HEK293 (cell line): ENCODE measurements at regions not wholly inside any gene's neighbourhood (a gene's known extent, or its start where the extent isn't known, plus 50 kb on each side); places are given as distances from the start of the nearest gene placed in this dataset.

Experiments
- CTCF ChIA-PET: fragments of 350-600 bp; formaldehyde crosslinking; extraction: SDS; loops from one replicate; lab custom pipeline; 2021; ENCODE audit warnings: antibody characterized with exemption; lab: Yijun Ruan, JAX
- POLR2A ChIA-PET: fragments of 300-600 bp; formaldehyde crosslinking; extraction: SDS; loops from one replicate; lab custom pipeline; 2020; ENCODE audit warnings: antibody characterized with exemption, inconsistent platforms; lab: Yijun Ruan, JAX
- H3K27ac ChIP-seq: fragments of 200-500 bp; sonication (Bioruptor generic); 2 replicates; pipeline ENCODE4 v1.5.1; 2014; ENCODE audit warnings: low read depth, low read length, control low read depth, inconsistent platforms; ENCODE audit errors: extremely low read depth
- H3K36me3 ChIP-seq, 2 experiments: fragments of 200-500 bp in 1 of 2; sonication (Bioruptor generic) in 1 of 2; 1 replicate in 1 of 2; 2 replicates in 1 of 2; pipeline ENCODE4 v1.5.1; 2014 to 2017; ENCODE audit warnings: inconsistent platforms in 2 of 2, low read length in 2 of 2; ENCODE audit not compliant: control insufficient read depth in 2 of 2, insufficient read depth in 1 of 2
- H3K4me1 ChIP-seq: fragments of 200-500 bp; sonication (Bioruptor generic); 2 replicates; pipeline ENCODE4 v1.5.1; 2014; ENCODE audit warnings: mild to moderate bottlenecking, low read length, inconsistent platforms; ENCODE audit not compliant: control insufficient read depth, insufficient read depth
- H3K4me3 ChIP-seq: 2 replicates; pipeline ENCODE4 v1.5.1; 2011; ENCODE audit warnings: low read depth, mild to moderate bottlenecking, control low read depth, low read length, moderate library complexity
- H3K9me3 ChIP-seq: fragments of 200-500 bp; sonication (Bioruptor generic); 2 replicates; pipeline ENCODE4 v1.5.1; 2014; ENCODE audit warnings: low read depth, low read length, inconsistent platforms; ENCODE audit not compliant: control insufficient read depth, insufficient read depth
- HOXA7 ChIP-seq: sonication (generic); formaldehyde crosslinking; IDR thresholded peaks from 2 replicates; pipeline ENCODE4 v1.8.1; 2022; ENCODE audit warnings: missing genetic modification reagents, borderline replicate concordance
- SP3 ChIP-seq: fragments of 450-650 bp; formaldehyde crosslinking; IDR thresholded peaks from 2 replicates; pipeline ENCODE4 v1.5.1; 2016; ENCODE audit warnings: missing biosample characterization, missing genetic modification characterization
- TRIM28 ChIP-seq: IDR thresholded peaks from 2 replicates; pipeline ENCODE4 v1.6.1; 2011; ENCODE audit warnings: low read length, control low read depth, borderline replicate concordance
- ZFHX2 ChIP-seq: fragments of 450-650 bp; formaldehyde crosslinking; conservative IDR thresholded peaks from 2 replicates; pipeline ENCODE4 v1.5.1; 2016; ENCODE audit warnings: missing biosample characterization, missing genetic modification characterization
- ZNF140 ChIP-seq: fragments of 450-650 bp; formaldehyde crosslinking; IDR thresholded peaks from 2 replicates; pipeline ENCODE4 v1.5.1; 2016; ENCODE audit warnings: missing biosample characterization, missing genetic modification characterization
- ZNF175 ChIP-seq: fragments of 450-650 bp; formaldehyde crosslinking; IDR thresholded peaks from 2 replicates; pipeline ENCODE4 v1.5.1; 2016; ENCODE audit warnings: missing biosample characterization, missing genetic modification characterization
- ZNF311 ChIP-seq: fragments of 450-650 bp; formaldehyde crosslinking; IDR thresholded peaks from 2 replicates; pipeline ENCODE4 v1.5.1; 2017; ENCODE audit warnings: missing biosample characterization, missing genetic modification characterization, borderline replicate concordance
- ZNF426 ChIP-seq: fragments of 450-650 bp; formaldehyde crosslinking; IDR thresholded peaks from 2 replicates; pipeline ENCODE4 v1.5.1; 2017; ENCODE audit warnings: missing biosample characterization, missing genetic modification characterization, mild to moderate bottlenecking, inconsistent platforms, moderate library complexity
- ZNF544 ChIP-seq: fragments of 450-650 bp; formaldehyde crosslinking; IDR thresholded peaks from 2 replicates; pipeline ENCODE4 v1.5.0; 2017; ENCODE audit warnings: missing biosample characterization, missing genetic modification characterization
- ZNF549 ChIP-seq: fragments of 450-650 bp; IDR thresholded peaks from 2 replicates; pipeline ENCODE4 v1.5.1; 2018; ENCODE audit warnings: missing biosample characterization, missing genetic modification characterization, mild to moderate bottlenecking, inconsistent platforms, moderate library complexity
- ZNF596 ChIP-seq: fragments of 450-650 bp; IDR thresholded peaks from 2 replicates; pipeline ENCODE4 v1.5.0; 2018; ENCODE audit warnings: missing biosample characterization, mild to moderate bottlenecking, missing genetic modification characterization, moderate library complexity
- ZNF677 ChIP-seq: fragments of 450-650 bp; IDR thresholded peaks from 2 replicates; pipeline ENCODE4 v1.5.0; 2018; ENCODE audit warnings: missing biosample characterization, mild to moderate bottlenecking, missing genetic modification characterization, moderate library complexity
- ZNF76 ChIP-seq: fragments of 450-650 bp; formaldehyde crosslinking; IDR thresholded peaks from 2 replicates; pipeline ENCODE4; 2016; ENCODE audit warnings: low read depth, missing biosample characterization, missing genetic modification characterization, borderline replicate concordance
- ZNF792 ChIP-seq: fragments of 450-650 bp; formaldehyde crosslinking; IDR thresholded peaks from 2 replicates; pipeline ENCODE4 v1.5.1; 2016; ENCODE audit warnings: missing biosample characterization, missing genetic modification characterization
- ZNF837 ChIP-seq: fragments of 450-650 bp; formaldehyde crosslinking; IDR thresholded peaks from 2 replicates; pipeline ENCODE4 v1.5.1; 2016; ENCODE audit warnings: missing biosample characterization, missing genetic modification characterization
- ZNF843 ChIP-seq: fragments of 450-650 bp; formaldehyde crosslinking; IDR thresholded peaks from 2 replicates; pipeline ENCODE4 v1.5.1; 2016; ENCODE audit warnings: missing biosample characterization, missing genetic modification characterization
- TF ChIP-seq, protein P1 (sequence below): fragments of 450-650 bp; formaldehyde crosslinking; IDR thresholded peaks from 2 replicates; pipeline ENCODE4 v1.5.1; 2017; ENCODE audit warnings: missing biosample characterization, missing genetic modification characterization
- TF ChIP-seq, protein P2 (sequence below): fragments of 450-650 bp; IDR thresholded peaks from 2 replicates; pipeline ENCODE4 v1.5.1; 2018; ENCODE audit warnings: missing biosample characterization, missing genetic modification characterization
- TF ChIP-seq, protein P3 (sequence below): fragments of 450-650 bp; formaldehyde crosslinking; IDR thresholded peaks from 2 replicates; pipeline ENCODE4 v1.5.1; 2016; ENCODE audit warnings: missing biosample characterization, missing genetic modification characterization, low read depth

DNA sequence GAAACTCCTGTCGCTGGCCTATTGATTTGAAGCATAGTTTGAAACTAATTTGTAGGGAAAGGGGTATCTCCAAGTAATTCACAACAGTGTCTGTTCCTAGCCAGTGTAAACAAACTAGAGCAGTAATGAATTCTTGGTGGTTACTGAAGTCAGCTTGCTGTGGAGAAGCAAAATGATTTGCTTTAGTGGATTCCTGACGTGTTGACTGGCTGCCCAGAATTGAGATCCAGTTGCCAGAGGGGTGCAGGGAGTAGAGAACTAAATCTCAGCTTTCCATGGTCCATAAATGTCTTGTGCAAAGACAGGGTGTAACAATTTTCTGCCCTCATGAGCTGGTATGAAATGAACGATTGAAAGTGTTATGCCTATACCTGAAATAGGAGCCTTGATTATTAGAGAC, 382.5 kb upstream of the KIRREL3 start:
- ChIA-PET CTCF (interaction anchor here (0.5 kb wide), 1 partner anchor 91 kb away, joined by 4 read pairs; no protein-coding TSS in a partner anchor), POLR2A (no interaction called here)
- H3K27ac ChIP-seq: no peak overlapping the region
- no peak overlapping the region for H3K4me3 ChIP-seq
- H3K36me3 ChIP-seq: no peaks in the 10 kb centered on the region
- no peak for TF ChIP-seq ZFHX2 (tag by site-specific recombination)
- H3K9me3 ChIP-seq: no peaks in the 10 kb centered on the region
- no peaks in the 10 kb centered on the region for H3K4me1 ChIP-seq

DNA sequence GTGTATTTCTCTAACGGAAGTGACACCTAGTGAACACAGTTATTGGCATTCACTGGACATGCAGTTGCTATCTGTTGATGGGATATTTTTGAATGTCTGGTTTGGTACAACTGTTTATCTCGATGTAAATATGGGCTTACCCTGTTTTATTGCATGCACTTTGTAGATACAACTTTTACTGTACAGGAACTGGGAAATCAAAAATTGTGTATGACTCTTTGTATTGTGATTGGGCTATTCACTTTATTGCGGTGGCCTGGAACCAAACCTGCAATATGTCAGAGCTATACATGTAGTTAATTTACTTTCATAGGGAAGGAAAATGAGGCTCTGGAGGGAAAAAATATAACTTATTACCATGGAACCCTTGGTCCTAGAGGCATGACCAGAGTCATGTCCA, 380.7 kb upstream of the KIRREL3 start:
- no peak for TF ChIP-seq ZNF843 (tag by site-specific recombination)
- Histone ChIP-seq H3K27ac (no peak overlapping the region), H3K9me3 (no peaks in the 10 kb centered on the region), H3K4me3 (no peak overlapping the region), H3K36me3 (no peaks in the 10 kb centered on the region), H3K4me1 (no peaks in the 10 kb centered on the region)
- POLR2A ChIA-PET: no interaction called here
- CTCF ChIA-PET: no interaction called here

DNA sequence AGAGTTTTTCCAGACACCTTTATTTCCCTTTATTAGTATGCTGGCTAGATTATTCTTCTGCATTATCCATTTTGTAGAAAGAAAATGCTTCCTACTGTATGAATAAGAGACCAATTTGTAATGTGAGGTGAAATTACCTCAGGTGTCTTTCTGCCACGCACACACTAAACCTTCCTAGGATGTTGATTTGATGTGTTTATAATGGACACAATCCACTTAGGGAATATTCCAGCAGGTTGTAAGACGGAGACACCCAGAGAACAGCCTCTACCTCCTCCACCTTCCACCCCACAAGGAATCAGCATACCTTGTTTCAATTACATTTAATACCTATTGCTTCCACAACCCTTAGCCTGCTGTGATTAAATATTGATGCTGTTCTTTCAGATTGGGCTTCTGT, 379.1 kb upstream of the KIRREL3 start:
- no peaks in the 10 kb centered on the region for H3K9me3 ChIP-seq
- H3K36me3 ChIP-seq: no peaks in the 10 kb centered on the region
- no peak for TF ChIP-seq ZNF549
- TF ChIP-seq, protein P1, sequence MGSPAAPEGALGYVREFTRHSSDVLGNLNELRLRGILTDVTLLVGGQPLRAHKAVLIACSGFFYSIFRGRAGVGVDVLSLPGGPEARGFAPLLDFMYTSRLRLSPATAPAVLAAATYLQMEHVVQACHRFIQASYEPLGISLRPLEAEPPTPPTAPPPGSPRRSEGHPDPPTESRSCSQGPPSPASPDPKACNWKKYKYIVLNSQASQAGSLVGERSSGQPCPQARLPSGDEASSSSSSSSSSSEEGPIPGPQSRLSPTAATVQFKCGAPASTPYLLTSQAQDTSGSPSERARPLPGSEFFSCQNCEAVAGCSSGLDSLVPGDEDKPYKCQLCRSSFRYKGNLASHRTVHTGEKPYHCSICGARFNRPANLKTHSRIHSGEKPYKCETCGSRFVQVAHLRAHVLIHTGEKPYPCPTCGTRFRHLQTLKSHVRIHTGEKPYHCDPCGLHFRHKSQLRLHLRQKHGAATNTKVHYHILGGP: no peak
- H3K4me3 ChIP-seq: no peak overlapping the region
- POLR2A ChIA-PET: no interaction called here
- H3K27ac ChIP-seq: no peak overlapping the region
- H3K4me1 ChIP-seq: no peaks in the 10 kb centered on the region
- CTCF ChIA-PET: no interaction called here

DNA sequence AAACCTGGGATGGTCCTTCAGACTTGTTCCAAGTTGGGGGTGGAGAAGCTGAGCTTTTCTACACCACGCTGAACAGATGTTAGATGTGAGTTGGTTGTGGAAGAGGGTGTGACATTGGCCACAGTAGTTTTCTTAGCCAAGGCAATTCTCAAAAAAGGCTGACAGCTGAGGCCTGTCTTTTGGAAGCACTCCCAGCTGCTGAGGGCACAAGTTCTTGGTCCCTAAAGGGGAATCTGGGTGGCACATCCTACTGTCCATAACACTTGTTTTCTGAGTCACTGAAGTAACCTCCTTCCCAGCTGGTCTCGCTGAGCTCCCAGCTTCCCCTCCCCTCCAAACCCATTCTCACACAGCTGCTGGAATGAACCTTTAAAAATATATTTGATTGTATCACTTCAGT, 375.7 kb upstream of the KIRREL3 start:
- CTCF ChIA-PET: interaction anchor here (0.6 kb wide), 1 partner anchor 769 kb away, joined by 3 read pairs; no protein-coding TSS in a partner anchor
- POLR2A ChIA-PET: no interaction called here
- TF ChIP-seq ZNF426 (tag by site-specific recombination) (no peak), SP3 (tag by site-specific recombination) (no peak), ZNF311 (tag by site-specific recombination) (no peak), TRIM28 (no peak), HOXA7 (CRISPR knock-in tag) (no peak), ZNF837 (tag by site-specific recombination) (no peak)
- H3K9me3 ChIP-seq: no peaks in the 10 kb centered on the region
- no peaks in the 10 kb centered on the region for H3K4me1 ChIP-seq
- no peak overlapping the region for H3K4me3 ChIP-seq
- no peak overlapping the region for H3K27ac ChIP-seq
- H3K36me3 ChIP-seq: no peaks in the 10 kb centered on the region

DNA sequence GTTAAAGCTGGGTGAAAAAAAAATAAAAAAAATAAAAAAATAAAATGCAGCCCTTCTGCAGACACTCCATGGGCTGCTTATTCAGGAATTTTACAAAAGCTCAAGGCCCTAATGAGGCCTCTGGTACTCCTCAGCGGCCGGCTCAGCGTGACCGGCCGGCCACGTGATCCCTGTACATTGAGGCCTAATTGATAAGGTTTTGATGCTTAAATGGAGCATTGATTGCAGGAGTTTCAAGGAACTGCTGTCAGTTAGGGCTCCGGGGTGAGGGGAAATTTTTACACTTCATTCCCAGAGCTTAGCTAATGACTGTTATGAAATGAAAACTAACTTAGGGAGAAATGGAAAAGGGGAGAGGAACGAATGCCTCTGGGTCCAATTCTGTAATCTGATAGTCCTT, 368.8 kb upstream of the KIRREL3 start:
- Histone ChIP-seq H3K27ac (no peak overlapping the region), H3K9me3 (no peaks in the 10 kb centered on the region), H3K4me3 (no peak overlapping the region), H3K4me1 (no peaks in the 10 kb centered on the region), H3K36me3 (no peaks in the 10 kb centered on the region)
- ChIA-PET POLR2A (no interaction called here), CTCF (no interaction called here)
- TF ChIP-seq ZNF596 (tag by site-specific recombination): no peak
- TF ChIP-seq ZNF140 (tag by site-specific recombination): no peak
- no peak for TF ChIP-seq ZNF426 (tag by site-specific recombination)
- TF ChIP-seq, protein P2, sequence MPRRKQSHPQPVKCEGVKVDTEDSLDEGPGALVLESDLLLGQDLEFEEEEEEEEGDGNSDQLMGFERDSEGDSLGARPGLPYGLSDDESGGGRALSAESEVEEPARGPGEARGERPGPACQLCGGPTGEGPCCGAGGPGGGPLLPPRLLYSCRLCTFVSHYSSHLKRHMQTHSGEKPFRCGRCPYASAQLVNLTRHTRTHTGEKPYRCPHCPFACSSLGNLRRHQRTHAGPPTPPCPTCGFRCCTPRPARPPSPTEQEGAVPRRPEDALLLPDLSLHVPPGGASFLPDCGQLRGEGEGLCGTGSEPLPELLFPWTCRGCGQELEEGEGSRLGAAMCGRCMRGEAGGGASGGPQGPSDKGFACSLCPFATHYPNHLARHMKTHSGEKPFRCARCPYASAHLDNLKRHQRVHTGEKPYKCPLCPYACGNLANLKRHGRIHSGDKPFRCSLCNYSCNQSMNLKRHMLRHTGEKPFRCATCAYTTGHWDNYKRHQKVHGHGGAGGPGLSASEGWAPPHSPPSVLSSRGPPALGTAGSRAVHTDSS (tag by site-specific recombination): no peak
- no peak for TF ChIP-seq ZNF677
- TF ChIP-seq ZNF544 (tag by site-specific recombination): no peak
- TF ChIP-seq ZNF792 (tag by site-specific recombination): no peak
- no peak for TF ChIP-seq ZNF175 (tag by site-specific recombination)
- TF ChIP-seq ZNF76 (tag by site-specific recombination): no peak
- TF ChIP-seq, protein P3, sequence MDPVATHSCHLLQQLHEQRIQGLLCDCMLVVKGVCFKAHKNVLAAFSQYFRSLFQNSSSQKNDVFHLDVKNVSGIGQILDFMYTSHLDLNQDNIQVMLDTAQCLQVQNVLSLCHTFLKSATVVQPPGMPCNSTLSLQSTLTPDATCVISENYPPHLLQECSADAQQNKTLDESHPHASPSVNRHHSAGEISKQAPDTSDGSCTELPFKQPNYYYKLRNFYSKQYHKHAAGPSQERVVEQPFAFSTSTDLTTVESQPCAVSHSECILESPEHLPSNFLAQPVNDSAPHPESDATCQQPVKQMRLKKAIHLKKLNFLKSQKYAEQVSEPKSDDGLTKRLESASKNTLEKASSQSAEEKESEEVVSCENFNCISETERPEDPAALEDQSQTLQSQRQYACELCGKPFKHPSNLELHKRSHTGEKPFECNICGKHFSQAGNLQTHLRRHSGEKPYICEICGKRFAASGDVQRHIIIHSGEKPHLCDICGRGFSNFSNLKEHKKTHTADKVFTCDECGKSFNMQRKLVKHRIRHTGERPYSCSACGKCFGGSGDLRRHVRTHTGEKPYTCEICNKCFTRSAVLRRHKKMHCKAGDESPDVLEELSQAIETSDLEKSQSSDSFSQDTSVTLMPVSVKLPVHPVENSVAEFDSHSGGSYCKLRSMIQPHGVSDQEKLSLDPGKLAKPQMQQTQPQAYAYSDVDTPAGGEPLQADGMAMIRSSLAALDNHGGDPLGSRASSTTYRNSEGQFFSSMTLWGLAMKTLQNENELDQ (tag by site-specific recombination): no peak
